OCI-LY3 (cell line): ENCODE measurements at regions not wholly inside any gene's neighbourhood (a gene's known extent, or its start where the extent isn't known, plus 50 kb on each side); places are given as distances from the start of the nearest gene placed in this dataset.

Experiments
- H2AFZ ChIP-seq: fragments of 200-600, 300-600 bp; shearing (Covaris generic); 2 replicates; pipeline ENCODE4 v1.6.0; 2014; ENCODE audit warnings: antibody characterized with exemption, low read depth, low read length
- H3K27ac ChIP-seq: fragments of 200-600, 300-600 bp; sonication (generic); 2 replicates; pipeline ENCODE4 v1.5.1; 2014; ENCODE audit warnings: mild to moderate bottlenecking, low read length, moderate library complexity, mixed read lengths
- H3K27me3 ChIP-seq: fragments of 200-600, 300-600 bp; sonication (generic); 2 replicates; pipeline ENCODE4 v1.6.1; 2014; ENCODE audit warnings: low read depth, low read length, mixed read lengths
- H3K36me3 ChIP-seq: fragments of 200-600, 300-600 bp; sonication (generic); replicated peaks from 2 replicates; pipeline ENCODE3; 2014; ENCODE audit warnings: low read depth, low read length, mixed read lengths
- H3K4me1 ChIP-seq: fragments of 300-600, 200-600 bp; sonication (generic); 2 replicates; pipeline ENCODE4 v1.6.1; 2014; ENCODE audit warnings: low read length, mixed read lengths
- H3K4me2 ChIP-seq: fragments of 200-600, 300-600 bp; sonication (generic); 2 replicates; pipeline ENCODE4 v1.6.1; 2014; ENCODE audit warnings: low read length, mixed read lengths
- H3K4me3 ChIP-seq: fragments of 300-600, 200-600 bp; sonication (generic); 2 replicates; pipeline ENCODE4 v1.5.1; 2014; ENCODE audit warnings: antibody characterized with exemption, mild to moderate bottlenecking, low read length, moderate library complexity
- H3K79me2 ChIP-seq: fragments of 300-600, 200-600 bp; shearing (Covaris generic); 2 replicates; pipeline ENCODE4 v1.6.1; 2014; ENCODE audit warnings: mild to moderate bottlenecking, low read length, mixed read lengths
- H3K9ac ChIP-seq: fragments of 300-600, 200-600 bp; shearing (Covaris generic); 2 replicates; pipeline ENCODE4 v1.6.0; 2014; ENCODE audit warnings: mild to moderate bottlenecking, low read length, moderate library complexity
- H3K9me3 ChIP-seq: fragments of 200-600, 300-600 bp; shearing (Covaris generic); 2 replicates; pipeline ENCODE4 v1.6.1; 2014; ENCODE audit warnings: low read length, mixed read lengths; ENCODE audit not compliant: insufficient read depth
- H4K20me1 ChIP-seq: fragments of 200-600, 300-600 bp; sonication (generic); 2 replicates; pipeline ENCODE4 v1.6.1; 2016; ENCODE audit warnings: low read length, mixed read lengths; ENCODE audit not compliant: insufficient read depth
- CTCF ChIP-seq: fragments of 200-600, 300-600 bp; sonication (generic); IDR thresholded peaks from 2 replicates; pipeline ENCODE4 v1.5.1; 2014; ENCODE audit warnings: antibody characterized with exemption, low read length, low read depth
- EZH2phosphoT487 ChIP-seq: fragments of 200-600 bp; shearing (Covaris generic); IDR thresholded peaks from 2 replicates; pipeline ENCODE4 v1.6.1; 2018; ENCODE audit warnings: antibody characterized with exemption, mixed run types, low read depth

GRCh38 chr1:69436151-69436550 is 131.6 kb upstream of the LRRC7 start:
- Histone ChIP-seq H4K20me1 (no peaks in the 10 kb centered on the region), H3K36me3 (no peaks in the 10 kb centered on the region), H2AFZ (no peak overlapping the region), H3K4me1 (peaks cover 4% of the 10 kb centered on the region; the same call in 1 of the 2 replicates), H3K4me2 (no peak overlapping the region), H3K4me3 (no peak overlapping the region), H3K9me3 (no peaks in the 10 kb centered on the region), H3K9ac (no peak overlapping the region), H3K79me2 (no peaks in the 10 kb centered on the region), H3K27ac (no peak overlapping the region), H3K27me3 (no peaks in the 10 kb centered on the region)
- TF ChIP-seq EZH2phosphoT487 (no peak), CTCF (no peak)

GRCh38 chr1:69438056-69438795 is 129.5 kb upstream of the LRRC7 start:
- TF ChIP-seq CTCF (no peak), EZH2phosphoT487 (no peak)
- H2AFZ ChIP-seq: no peak overlapping the region
- no peak overlapping the region for H3K9ac ChIP-seq
- H3K27ac ChIP-seq: no peak overlapping the region
- no peaks in the 10 kb centered on the region for H4K20me1 ChIP-seq
- no peaks in the 10 kb centered on the region for H3K4me1 ChIP-seq
- no peak overlapping the region for H3K4me2 ChIP-seq
- no peak overlapping the region for H3K4me3 ChIP-seq
- H3K79me2 ChIP-seq: no peaks in the 10 kb centered on the region
- H3K9me3 ChIP-seq: no peaks in the 10 kb centered on the region
- H3K27me3 ChIP-seq: no peaks in the 10 kb centered on the region
- no peaks in the 10 kb centered on the region for H3K36me3 ChIP-seq

GRCh38 chr1:69441496-69441895 is 126.2 kb upstream of the LRRC7 start:
- Histone ChIP-seq H3K4me2 (no peak overlapping the region), H4K20me1 (no peaks in the 10 kb centered on the region), H3K79me2 (no peaks in the 10 kb centered on the region), H3K27me3 (no peaks in the 10 kb centered on the region), H3K4me1 (no peaks in the 10 kb centered on the region), H3K9me3 (no peaks in the 10 kb centered on the region), H3K27ac (no peak overlapping the region), H3K4me3 (no peak overlapping the region), H2AFZ (no peak overlapping the region), H3K36me3 (no peaks in the 10 kb centered on the region), H3K9ac (no peak overlapping the region)
- no peak for TF ChIP-seq EZH2phosphoT487
- TF ChIP-seq CTCF: no peak

GRCh38 chr1:69451196-69451595 is 116.5 kb upstream of the LRRC7 start:
- Histone ChIP-seq H3K9ac (no peak overlapping the region), H3K27me3 (no peaks in the 10 kb centered on the region), H4K20me1 (no peaks in the 10 kb centered on the region), H3K4me2 (no peak overlapping the region), H3K4me1 (no peaks in the 10 kb centered on the region), H3K79me2 (no peaks in the 10 kb centered on the region), H2AFZ (no peak overlapping the region), H3K9me3 (no peaks in the 10 kb centered on the region), H3K27ac (no peak overlapping the region), H3K4me3 (no peak overlapping the region), H3K36me3 (no peaks in the 10 kb centered on the region)
- no peak for TF ChIP-seq CTCF
- no peak for TF ChIP-seq EZH2phosphoT487
